ENCODE measurements at regions not wholly inside any gene's neighbourhood (a gene's known extent, or its start where the extent isn't known, plus 50 kb on each side); places are given as distances from the start of the nearest gene placed in this dataset.

GRCh38 chr4:107562316-107562715 is 157.7 kb downstream of the PAPSS1 start:
- no peak overlapping the region for H3K4me3 ChIP-seq (ENCODE audit: low read length, poor library complexity, severe bottlenecking)
- H3K9me3 ChIP-seq (ENCODE audit: insufficient read depth, low read depth, low read length), result no peaks in the 10 kb centered on the region
- H3K27me3 ChIP-seq (ENCODE audit: insufficient read depth, low read length, poor library complexity, severe bottlenecking), result no peaks in the 10 kb centered on the region
- no peaks in the 10 kb centered on the region for H3K36me3 ChIP-seq (ENCODE audit: insufficient read depth, low read length)
- H3K9me2 ChIP-seq (replicated peaks; ENCODE audit: low read depth, low read length), result no peaks in the 10 kb centered on the region
- H3K4me1 ChIP-seq (ENCODE audit: insufficient read depth, low read length, poor library complexity, severe bottlenecking), result no peaks in the 10 kb centered on the region
- TF ChIP-seq CTCF (conservative IDR thresholded peaks at IDR 0.05; ENCODE audit: low read length), result no peak
- TF ChIP-seq EZH2phosphoT487 (IDR thresholded peaks at IDR 0.05; ENCODE audit: borderline replicate concordance), result no peak
- H3K4me2 ChIP-seq (ENCODE audit: low read depth, low read length, poor library complexity, severe bottlenecking), result no peak overlapping the region
- no peaks in the 10 kb centered on the region for H3K79me2 ChIP-seq (ENCODE audit: insufficient read depth, low read length)
- no peaks in the 10 kb centered on the region for H4K20me1 ChIP-seq (ENCODE audit: insufficient read depth, low read length, poor library complexity, severe bottlenecking)
- H3K9ac ChIP-seq (ENCODE audit: low read depth, low read length, poor library complexity, severe bottlenecking), result no peak overlapping the region
- H3F3A ChIP-seq (ENCODE audit: low read depth), result no peaks in the 10 kb centered on the region
- no peak overlapping the region for H2AFZ ChIP-seq (ENCODE audit: low read length)

GRCh38 chr4:107561481-107561880 is 158.6 kb downstream of the PAPSS1 start:
- no peaks in the 10 kb centered on the region for H3K36me3 ChIP-seq (ENCODE audit: insufficient read depth, low read length)
- no peaks in the 10 kb centered on the region for H3K9me3 ChIP-seq (ENCODE audit: insufficient read depth, low read depth, low read length)

GRCh38 chr4:107559653-107560052 is 160.4 kb downstream of the PAPSS1 start:
- no peaks in the 10 kb centered on the region for H3K9me2 ChIP-seq (replicated peaks; ENCODE audit: low read depth, low read length)
- no peak overlapping the region for H2AFZ ChIP-seq (ENCODE audit: low read length)
- no peaks in the 10 kb centered on the region for H3K79me2 ChIP-seq (ENCODE audit: insufficient read depth, low read length)
- H3K4me1 ChIP-seq (ENCODE audit: insufficient read depth, low read length, poor library complexity, severe bottlenecking), result no peaks in the 10 kb centered on the region
- no peak overlapping the region for H3K4me3 ChIP-seq (ENCODE audit: low read length, poor library complexity, severe bottlenecking)
- no peaks in the 10 kb centered on the region for H3K36me3 ChIP-seq (ENCODE audit: insufficient read depth, low read length)
- no peak overlapping the region for H3K4me2 ChIP-seq (ENCODE audit: low read depth, low read length, poor library complexity, severe bottlenecking)
- no peaks in the 10 kb centered on the region for H3K9me3 ChIP-seq (ENCODE audit: insufficient read depth, low read depth, low read length)
- TF ChIP-seq EZH2phosphoT487 (IDR thresholded peaks at IDR 0.05; ENCODE audit: borderline replicate concordance) (no peak), CTCF (conservative IDR thresholded peaks at IDR 0.05; ENCODE audit: low read length) (no peak)
- H4K20me1 ChIP-seq (ENCODE audit: insufficient read depth, low read length, poor library complexity, severe bottlenecking), result no peaks in the 10 kb centered on the region
- H3K27me3 ChIP-seq (ENCODE audit: insufficient read depth, low read length, poor library complexity, severe bottlenecking), result no peaks in the 10 kb centered on the region
- H3K9ac ChIP-seq (ENCODE audit: low read depth, low read length, poor library complexity, severe bottlenecking), result no peak overlapping the region
- H3F3A ChIP-seq (ENCODE audit: low read depth), result peaks cover 3% of the 10 kb centered on the region; the same call in 1 of the 2 replicates

More at GRCh38 chr4:107561481-107561880, 158.6 kb downstream of the PAPSS1 start:
- no peak overlapping the region for H3K4me2 ChIP-seq (ENCODE audit: low read depth, low read length, poor library complexity, severe bottlenecking)
- no peak overlapping the region for H3K4me3 ChIP-seq (ENCODE audit: low read length, poor library complexity, severe bottlenecking)
- no peaks in the 10 kb centered on the region for H3K4me1 ChIP-seq (ENCODE audit: insufficient read depth, low read length, poor library complexity, severe bottlenecking)
- no peak overlapping the region for H2AFZ ChIP-seq (ENCODE audit: low read length)
- no peaks in the 10 kb centered on the region for H3K9me2 ChIP-seq (replicated peaks; ENCODE audit: low read depth, low read length)
- no peaks in the 10 kb centered on the region for H3K79me2 ChIP-seq (ENCODE audit: insufficient read depth, low read length)
- TF ChIP-seq EZH2phosphoT487 (IDR thresholded peaks at IDR 0.05; ENCODE audit: borderline replicate concordance) (no peak), CTCF (conservative IDR thresholded peaks at IDR 0.05; ENCODE audit: low read length) (no peak)
- no peaks in the 10 kb centered on the region for H3K27me3 ChIP-seq (ENCODE audit: insufficient read depth, low read length, poor library complexity, severe bottlenecking)
- H3K9ac ChIP-seq (ENCODE audit: low read depth, low read length, poor library complexity, severe bottlenecking), result no peak overlapping the region
- H4K20me1 ChIP-seq (ENCODE audit: insufficient read depth, low read length, poor library complexity, severe bottlenecking), result no peaks in the 10 kb centered on the region
- no peaks in the 10 kb centered on the region for H3F3A ChIP-seq (ENCODE audit: low read depth)

All from Loucy (cell line).